Medulla oblongata (tissue), 1 donor: ENCODE measurements at regions not wholly inside any gene's neighbourhood (a gene's known extent, or its start where the extent isn't known, plus 50 kb on each side); places are given as distances from the start of the nearest gene placed in this dataset.

Source experiments
- DNase-seq: peaks from one replicate; pipeline ENCODE4 v3.0.0-alpha.2; 2015; ENCODE audit errors: extremely low spot score

DNA sequence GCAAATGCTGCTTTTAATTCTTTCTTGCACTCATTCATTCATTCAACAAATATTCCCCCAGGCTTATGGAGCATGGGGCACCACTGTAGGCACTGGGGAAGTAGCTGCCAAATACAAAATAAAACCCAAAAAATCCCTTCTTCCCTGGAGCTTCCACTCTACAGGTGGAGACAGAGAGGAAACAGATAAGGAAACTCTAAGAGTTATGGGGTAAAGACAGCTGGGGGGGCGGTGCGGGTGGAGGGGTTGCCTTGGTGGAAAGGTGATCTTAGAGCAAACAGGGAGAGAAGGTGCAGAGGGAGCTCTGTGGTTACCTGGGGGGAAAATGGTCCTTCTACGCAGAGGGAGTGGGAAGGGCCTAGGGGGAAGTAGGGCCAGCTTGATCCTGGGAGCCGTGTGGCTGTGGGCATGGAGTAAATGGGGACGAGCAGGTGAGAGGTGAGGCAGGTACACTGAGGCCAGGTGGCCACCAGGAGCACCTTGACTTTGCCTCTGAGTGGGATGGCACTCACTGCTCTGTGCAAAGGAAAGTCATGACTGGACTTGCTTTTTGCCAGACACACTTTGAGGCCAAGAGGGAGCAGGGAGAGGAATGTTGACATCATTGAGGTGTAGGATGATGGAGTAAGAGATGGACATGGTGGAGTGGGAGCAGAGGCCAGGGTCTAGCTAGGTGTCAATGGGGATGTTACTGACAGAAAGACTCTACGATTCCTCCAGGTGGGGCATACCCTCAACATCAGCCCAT is 152.0 kb downstream of the ETS2 start:
- no peak for DNase-seq

DNA sequence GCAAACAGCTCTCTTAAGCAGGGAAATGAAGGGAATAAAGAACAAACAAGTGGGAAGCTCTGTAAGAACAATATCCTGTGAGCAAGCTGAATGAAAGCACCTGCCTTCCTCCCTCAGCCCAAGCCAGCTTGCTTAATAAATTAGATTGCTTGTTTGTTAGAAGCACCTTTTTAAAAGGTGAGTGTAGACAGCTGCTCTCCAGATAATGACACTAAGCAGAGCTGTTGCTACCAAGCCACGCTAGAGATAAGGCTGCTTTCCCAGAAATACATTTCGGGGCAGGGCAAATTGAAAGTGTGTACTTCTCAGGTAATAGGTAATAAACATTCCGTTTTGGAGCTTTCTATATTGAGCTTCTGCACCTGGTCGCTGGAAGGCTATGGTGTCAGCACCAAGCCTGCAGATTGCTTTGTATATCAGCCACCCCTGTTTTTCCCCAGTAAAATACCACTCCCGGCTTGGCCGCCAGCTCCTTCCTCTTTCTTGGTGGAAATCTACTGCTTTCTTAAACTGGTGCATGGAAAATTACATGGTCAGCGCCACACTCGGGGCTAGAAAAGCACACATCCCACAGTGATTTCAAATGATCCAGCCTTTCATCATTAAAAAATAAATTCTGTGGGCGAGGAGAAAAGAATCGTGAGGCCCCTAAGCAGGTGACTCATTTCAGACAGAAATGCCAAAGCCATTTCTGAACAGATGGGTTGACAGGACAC is 151.3 kb downstream of the ETS2 start:
- DNase-seq = no peak

DNA sequence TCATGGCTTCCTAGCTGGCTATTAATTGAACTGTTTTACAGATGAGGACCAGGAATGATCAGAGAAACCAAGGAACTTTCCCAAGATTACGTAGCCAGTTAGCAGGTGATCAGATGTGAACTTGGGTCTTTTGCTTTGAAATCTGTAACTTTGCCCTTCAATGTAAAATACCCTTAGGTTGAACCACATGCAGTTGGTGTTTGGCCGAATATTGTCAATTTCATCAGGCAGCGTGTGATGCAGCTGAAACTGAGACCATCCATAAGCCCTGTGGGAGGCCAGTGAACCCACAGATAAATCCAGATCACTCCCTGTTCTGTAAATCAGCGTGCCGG is 150.8 kb downstream of the ETS2 start:
- no peak for DNase-seq

- DNase-seq = no peak
Observed at GRCh38 chr21:38956007-38956406, 150.3 kb downstream of the ETS2 start.

GRCh38 chr21:38955495-38955894 is 149.8 kb downstream of the ETS2 start:
- DNase-seq = no peak

- no peak for DNase-seq
Observed at GRCh38 chr21:38954588-38955004, 148.9 kb downstream of the ETS2 start.

DNA sequence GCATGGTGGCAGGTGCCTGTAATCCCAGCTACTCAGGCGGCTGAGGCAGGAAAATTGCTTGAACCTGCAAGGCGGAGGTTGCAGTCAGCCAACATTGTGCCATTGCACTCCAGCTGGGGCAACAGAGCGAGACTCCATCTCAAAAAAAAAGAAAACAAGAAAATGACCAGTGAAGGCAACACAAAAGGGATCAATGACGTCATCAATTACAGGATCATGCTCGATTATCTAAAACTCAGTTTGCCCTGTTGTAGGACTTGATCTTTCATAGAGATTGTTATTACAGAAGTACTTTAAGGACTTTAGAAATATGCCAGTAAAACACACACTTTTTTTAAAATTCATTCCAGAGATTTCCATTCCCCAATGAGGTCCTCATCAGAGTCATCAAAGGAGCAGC is 147.8 kb downstream of the ETS2 start:
- DNase-seq = no peak

- no peak for DNase-seq
Observed at GRCh38 chr21:38952890-38953289, 147.2 kb downstream of the ETS2 start.

DNA sequence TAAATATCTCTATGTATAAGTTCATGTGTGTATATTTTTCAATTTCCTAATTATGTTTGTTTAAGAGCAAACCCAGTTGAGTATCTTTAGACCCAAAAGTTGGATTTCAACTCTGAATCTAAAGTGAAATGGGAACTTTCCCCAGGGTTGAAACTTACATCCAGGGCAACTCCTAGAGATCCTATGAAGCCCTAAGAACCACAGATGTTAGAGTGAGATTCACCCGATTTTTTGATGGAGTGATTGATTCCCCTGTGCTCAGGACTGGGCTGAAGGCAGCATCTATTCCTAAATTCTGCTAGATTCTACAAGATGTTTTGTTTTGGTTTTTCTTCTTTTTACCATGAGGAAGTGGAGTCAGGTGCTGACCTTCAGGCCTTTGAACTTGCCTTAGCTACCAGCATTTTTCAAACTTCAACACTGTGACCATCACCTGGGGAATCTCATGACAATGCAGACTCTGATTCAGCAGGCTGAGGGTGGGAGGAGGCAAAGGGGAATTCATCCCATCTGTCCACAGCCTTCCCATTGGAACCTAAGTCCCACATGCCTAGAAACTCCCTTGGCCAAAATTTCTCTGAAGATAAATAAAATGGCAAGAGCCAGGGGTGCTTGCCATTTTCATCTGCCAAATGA is 145.5 kb downstream of the ETS2 start:
- no peak for DNase-seq

DNA sequence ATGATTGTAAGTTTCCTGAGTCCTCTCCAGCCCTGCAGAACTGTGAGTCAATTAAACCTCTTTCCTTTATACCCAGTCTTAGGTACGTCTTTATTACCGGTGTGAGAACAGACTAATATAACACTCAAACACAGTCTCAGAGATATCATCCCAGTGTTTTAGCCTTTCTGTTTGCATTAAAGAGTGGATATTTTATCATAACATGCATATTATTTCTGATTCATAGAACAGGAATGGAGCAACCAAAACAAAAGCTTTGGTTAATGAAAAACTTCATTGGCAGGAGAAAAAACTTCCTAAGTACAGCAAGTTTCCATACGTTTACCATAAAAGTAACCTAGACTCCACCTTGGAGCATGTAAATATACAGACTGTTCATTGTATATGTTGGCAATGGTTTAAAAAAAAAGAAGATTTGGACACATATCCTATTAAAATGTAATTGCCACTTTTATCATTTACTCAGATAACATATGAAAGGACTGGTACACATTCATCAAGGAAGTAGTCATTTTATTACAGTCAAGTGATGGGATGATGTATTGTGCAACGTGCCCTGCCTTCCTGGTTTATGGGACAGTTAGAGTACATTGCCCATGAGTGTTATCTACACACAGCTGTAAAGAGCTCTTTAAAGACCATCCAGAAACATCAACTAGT is 144.8 kb downstream of the ETS2 start:
- DNase-seq = no peak

DNA sequence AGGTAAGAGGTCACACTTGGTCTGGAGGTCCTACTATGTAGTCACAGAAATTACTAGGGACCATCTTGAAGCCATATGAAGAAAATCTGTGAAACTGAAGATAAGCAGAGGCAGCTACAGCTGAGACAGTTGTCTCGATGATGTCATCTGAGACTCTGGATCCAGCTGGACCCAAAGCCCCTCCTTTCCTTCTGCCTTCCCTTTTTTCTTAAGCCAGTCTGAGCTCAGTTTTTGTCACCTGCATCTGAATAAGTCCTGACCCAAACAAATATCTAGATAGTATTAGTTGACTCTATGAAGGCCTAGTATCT is 143.3 kb downstream of the ETS2 start:
- no peak for DNase-seq

DNA sequence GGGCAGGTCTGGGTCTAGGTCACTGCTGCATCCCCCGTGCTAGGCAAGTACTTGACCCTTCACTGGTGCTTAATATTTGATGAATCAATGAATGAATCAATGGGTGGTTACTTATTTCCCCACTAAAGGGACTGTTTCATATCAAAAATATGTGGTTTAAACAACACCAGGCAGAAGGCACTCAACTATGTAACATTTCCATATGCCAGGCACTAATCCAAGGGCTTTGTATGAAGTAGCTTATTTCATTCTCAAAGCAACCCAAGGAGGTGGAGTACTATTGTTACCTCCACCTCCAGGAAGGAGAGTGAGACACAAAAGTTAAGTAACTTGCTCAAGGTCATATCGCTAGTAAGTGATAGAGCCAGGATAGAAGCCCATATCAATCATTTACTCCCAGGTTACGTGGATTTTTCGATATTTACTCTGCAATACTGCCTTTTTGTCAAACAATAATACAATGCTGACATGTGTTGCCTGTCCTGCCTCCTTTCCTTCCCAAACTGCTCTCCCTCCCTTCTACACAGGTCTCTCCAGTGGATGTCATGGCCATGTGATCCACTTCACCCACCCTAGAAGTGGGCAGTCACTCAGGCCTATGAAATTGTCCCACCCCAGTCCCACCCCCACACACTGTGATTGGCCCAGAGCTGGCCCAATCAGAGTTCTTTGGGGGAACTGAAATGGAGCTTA is 142.8 kb downstream of the ETS2 start:
- DNase-seq = no peak

DNA sequence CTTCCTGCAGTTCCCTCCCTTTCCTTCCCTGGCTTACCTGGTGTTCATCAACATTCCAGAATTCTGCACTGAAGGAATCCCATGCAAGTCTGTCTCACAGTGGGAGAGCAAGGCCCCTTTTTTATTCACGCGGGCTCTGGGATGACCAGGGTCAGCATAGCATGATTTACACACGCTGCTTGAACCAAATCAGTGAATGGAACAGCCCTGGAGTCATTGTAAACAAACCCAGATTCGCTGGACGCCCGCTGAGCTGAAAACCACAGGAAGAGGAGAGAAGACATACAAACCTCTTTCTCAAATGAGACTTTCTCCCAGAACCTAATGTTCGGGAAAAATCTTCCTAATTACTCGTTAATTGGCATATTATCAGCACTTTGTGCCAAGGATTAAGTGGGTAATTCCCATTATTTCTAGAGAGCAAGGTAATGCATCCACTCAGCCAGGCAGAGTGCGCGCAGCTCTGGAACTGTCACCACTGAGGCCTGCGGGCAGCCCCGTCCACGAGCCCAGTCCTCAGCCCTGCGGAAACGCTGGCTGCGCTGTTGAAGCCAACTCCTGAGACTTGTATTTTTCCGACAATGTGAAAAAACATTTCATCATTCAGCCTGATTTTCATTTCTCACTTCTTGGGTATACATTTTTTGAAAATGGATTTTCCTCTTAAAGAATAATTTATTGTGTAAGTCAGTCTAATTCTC is 140.0 kb downstream of the ETS2 start:
- DNase-seq = no peak

DNA sequence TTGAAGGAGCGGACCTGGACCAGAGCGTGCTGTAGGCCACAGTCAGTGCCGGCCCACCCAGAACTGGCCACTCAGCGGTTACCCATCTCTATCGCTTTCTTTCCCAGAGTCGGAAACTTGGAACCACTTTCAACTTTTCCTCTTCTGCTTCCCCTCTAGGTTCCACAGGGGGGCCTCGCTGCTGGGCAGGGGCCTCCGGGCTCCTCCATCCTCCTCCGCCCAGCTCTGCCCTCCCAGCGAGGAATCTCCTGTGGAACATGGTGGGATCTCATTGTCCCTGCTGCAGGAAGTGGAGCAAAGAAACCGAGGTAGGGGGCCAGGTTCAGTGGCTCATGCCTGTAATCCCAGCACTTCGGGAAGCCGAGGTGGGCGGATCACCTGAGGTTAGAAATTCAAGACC is 139.2 kb downstream of the ETS2 start:
- no peak for DNase-seq

DNA sequence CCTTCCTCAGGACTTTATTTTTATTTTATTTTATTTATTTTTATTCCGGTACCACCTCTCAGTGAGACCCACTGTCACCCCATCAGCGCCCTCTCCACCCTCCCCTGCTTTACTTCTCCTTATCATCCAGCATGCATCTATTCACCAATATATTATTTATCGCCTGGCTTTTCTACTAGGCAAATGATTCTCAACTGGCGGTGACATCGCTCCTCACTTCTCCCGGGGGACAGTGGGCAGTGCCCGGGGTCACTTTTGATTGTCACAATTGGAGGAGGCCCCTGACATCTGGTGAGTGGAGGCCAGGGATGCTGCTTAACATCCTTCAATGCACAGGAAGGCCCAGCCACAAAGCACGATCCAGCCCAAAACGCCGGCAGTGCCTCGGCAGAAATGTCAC is 138.7 kb downstream of the ETS2 start:
- no peak for DNase-seq

DNA sequence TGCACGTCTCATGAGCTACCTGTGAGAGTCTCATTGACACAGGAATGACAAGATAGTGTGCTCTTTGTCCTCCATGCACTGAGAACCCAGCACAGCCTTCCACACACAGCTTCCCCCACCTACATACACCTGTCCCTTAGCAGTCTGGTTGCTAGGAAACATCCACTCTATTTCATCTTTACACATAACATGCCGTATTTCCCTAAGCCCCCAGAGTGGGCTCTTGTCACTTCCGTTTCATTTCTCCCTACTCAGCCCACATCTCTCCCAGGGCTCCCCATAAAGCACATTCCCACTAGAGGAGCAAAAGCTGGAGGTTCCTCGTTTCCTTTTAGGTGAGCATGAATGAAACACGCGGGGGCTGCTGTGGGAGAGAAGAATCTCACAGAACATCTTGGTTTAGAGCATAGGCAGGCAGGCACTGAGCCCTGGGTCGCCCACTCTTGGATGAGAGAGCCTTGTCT is 137.1 kb downstream of the ETS2 start:
- no peak for DNase-seq

- DNase-seq = no peak
Observed at GRCh38 chr21:38938769-38939168, 133.0 kb downstream of the ETS2 start.

- DNase-seq = no peak
Observed at GRCh38 chr21:38938343-38938742, 132.6 kb downstream of the ETS2 start.

- DNase-seq = no peak
Observed at GRCh38 chr21:38937844-38938243, 132.1 kb downstream of the ETS2 start.

DNA sequence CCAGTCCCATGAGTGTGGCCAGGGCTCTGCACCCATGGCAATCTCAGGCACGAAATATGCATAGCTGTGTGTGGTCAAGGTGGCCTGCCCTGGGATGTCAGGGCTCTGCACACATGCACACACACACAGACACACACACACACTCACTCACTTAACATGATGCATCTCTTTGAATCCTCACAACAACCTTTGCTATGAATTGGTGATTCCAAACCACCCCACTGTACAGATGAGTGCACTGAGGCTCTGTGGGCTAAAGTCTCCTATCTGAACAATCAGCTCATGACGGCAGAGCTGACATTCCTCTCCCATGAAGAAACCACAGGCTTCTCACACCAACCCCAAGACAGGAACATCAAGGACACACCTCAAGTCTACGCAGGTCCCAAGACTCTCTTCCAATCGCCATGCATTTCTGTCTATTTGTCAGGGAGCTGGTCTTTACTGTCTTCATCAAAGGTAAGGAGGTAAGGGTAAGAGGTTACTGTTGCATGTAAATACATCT is 131.6 kb downstream of the ETS2 start:
- DNase-seq = no peak

DNA sequence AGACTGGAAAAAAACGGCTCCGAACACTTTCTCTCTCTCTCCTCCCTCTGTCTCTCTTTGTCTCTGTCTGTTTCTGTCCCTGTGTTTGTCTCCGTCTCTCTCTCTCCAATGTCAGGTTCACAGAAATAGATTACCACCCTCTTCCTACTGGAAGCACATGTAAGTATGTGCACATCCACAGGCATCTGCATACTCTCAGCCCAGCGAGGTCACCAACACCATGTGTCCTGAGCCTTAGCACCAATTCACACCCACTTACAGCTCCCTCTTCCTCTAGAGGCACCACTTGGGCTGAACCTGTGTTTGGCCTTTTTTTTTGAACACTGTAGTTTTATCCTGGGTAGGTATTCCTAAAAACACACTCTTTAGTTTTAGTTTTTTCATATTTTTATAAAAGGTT is 130.5 kb downstream of the ETS2 start:
- DNase-seq = no peak
